Fibroblast of pulmonary artery (primary cell): ENCODE measurements at regions not wholly inside any gene's neighbourhood (a gene's known extent, or its start where the extent isn't known, plus 50 kb on each side); places are given as distances from the start of the nearest gene placed in this dataset.
"Not testable (repeated sequence)": the region's sequence is repeated elsewhere in the genome, so short reads cannot be mapped to it uniquely, and the experiment has no call there.

Experiments used
- DNase-seq: peaks from one replicate; pipeline ENCODE4 v3.0.0-alpha.2; 2010; ENCODE audit warnings: low read depth
- H3K4me3 ChIP-seq: replicated peaks from 2 replicates; pipeline ENCODE4 v1.5.1; 2011; ENCODE audit warnings: low read depth, mild to moderate bottlenecking, control low read depth, low read length, moderate library complexity
- CTCF ChIP-seq: IDR thresholded peaks from 2 replicates; pipeline ENCODE4 v1.5.1; 2011; ENCODE audit warnings: mild to moderate bottlenecking, control low read depth, low read length, inconsistent platforms; ENCODE audit errors: missing control alignments

- DNase-seq, result peak; percentile 25
- no peak for TF ChIP-seq CTCF
- no peak overlapping the region for H3K4me3 ChIP-seq
These were observed 511.5 kb downstream of the UQCRFS1 start for GRCh38 chr19:28701491-28701890.

DNA sequence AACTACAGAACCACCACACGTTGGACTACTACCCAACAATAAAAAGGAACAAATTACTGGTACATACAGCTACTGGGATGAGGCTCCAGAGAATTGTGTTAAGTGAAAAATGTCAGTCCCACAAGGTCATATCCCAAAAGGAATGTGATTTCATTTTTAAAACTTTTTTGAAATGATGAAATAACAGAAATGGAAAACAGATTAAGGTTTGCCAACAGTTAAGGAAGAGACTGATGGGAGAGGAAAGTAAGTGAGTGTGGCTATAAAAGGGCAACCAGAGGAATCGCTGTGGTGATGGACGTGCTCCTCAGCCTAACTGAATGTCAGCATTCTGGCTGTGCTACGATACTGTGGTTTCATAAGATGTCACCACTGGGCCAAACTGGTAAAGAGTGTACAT, 512.8 kb downstream of the UQCRFS1 start:
- no peak for TF ChIP-seq CTCF
- no peak for DNase-seq
- no peak overlapping the region for H3K4me3 ChIP-seq

- DNase-seq, result no peak
- no peak overlapping the region for H3K4me3 ChIP-seq
- no peak for TF ChIP-seq CTCF
These were observed 515.6 kb downstream of the UQCRFS1 start for GRCh38 chr19:28697308-28697707.

GRCh38 chr19:28694812-28695211, 518.1 kb downstream of the UQCRFS1 start:
- TF ChIP-seq CTCF, result no peak
- DNase-seq, result no peak
- no peak overlapping the region for H3K4me3 ChIP-seq

- DNase-seq, result no peak
- no peak overlapping the region for H3K4me3 ChIP-seq
- no peak for TF ChIP-seq CTCF
These were observed 521.3 kb downstream of the UQCRFS1 start for GRCh38 chr19:28691683-28692082.

- DNase-seq, H3K4me3 ChIP-seq: not testable (repeated sequence)
These were observed 523.5 kb downstream of the UQCRFS1 start for GRCh38 chr19:28689464-28689863.

- no peak overlapping the region for H3K4me3 ChIP-seq
- no peak for DNase-seq
- TF ChIP-seq CTCF, result no peak
These were observed 525.7 kb downstream of the UQCRFS1 start for GRCh38 chr19:28687296-28687695.

- no peak for DNase-seq
- no peak overlapping the region for H3K4me3 ChIP-seq
- no peak for TF ChIP-seq CTCF
These were observed 526.2 kb downstream of the UQCRFS1 start for GRCh38 chr19:28686756-28687155.
